ENCODE measurements at regions not wholly inside any gene's neighbourhood (a gene's known extent, or its start where the extent isn't known, plus 50 kb on each side); places are given as distances from the start of the nearest gene placed in this dataset.
"Not testable (repeated sequence)": the region's sequence is repeated elsewhere in the genome, so short reads cannot be mapped to it uniquely, and the experiment has no call there.

GRCh38 chr1:115453666-115454065 is 115.6 kb upstream of the NGF start:
- no peak for DNase-seq (ENCODE audit: low read depth)

- DNase-seq (ENCODE audit: low read depth), result no peak
These were observed 114.7 kb upstream of the NGF start for GRCh38 chr1:115452600-115453329.

GRCh38 chr1:115450501-115451040 is 112.5 kb upstream of the NGF start:
- no peak for DNase-seq (ENCODE audit: low read depth)

- no peak for DNase-seq (ENCODE audit: low read depth)
These were observed 110.4 kb upstream of the NGF start for GRCh38 chr1:115448282-115449044.

GRCh38 chr1:115447672-115448071 is 109.6 kb upstream of the NGF start:
- no peak for DNase-seq (ENCODE audit: low read depth)

GRCh38 chr1:115445090-115445489 is 107.0 kb upstream of the NGF start:
- DNase-seq (ENCODE audit: low read depth), result no peak

- DNase-seq (ENCODE audit: low read depth), result no peak
These were observed 102.7 kb upstream of the NGF start for GRCh38 chr1:115440733-115441132.

GRCh38 chr1:115439520-115439919 is 101.5 kb upstream of the NGF start:
- not testable (repeated sequence) for DNase-seq (ENCODE audit: low read depth)

- DNase-seq (ENCODE audit: low read depth), result no peak
These were observed 99.1 kb upstream of the NGF start for GRCh38 chr1:115437196-115437595.

GRCh38 chr1:115436596-115436995 is 98.5 kb upstream of the NGF start:
- no peak for DNase-seq (ENCODE audit: low read depth)

- no peak for DNase-seq (ENCODE audit: low read depth)
These were observed 95.4 kb upstream of the NGF start for GRCh38 chr1:115433483-115433882.

GRCh38 chr1:115432061-115432460 is 94.0 kb upstream of the NGF start:
- no peak for DNase-seq (ENCODE audit: low read depth)

- DNase-seq (ENCODE audit: low read depth), result no peak
These were observed 92.6 kb upstream of the NGF start for GRCh38 chr1:115430441-115431158.

GRCh38 chr1:115429884-115430283 is 91.8 kb upstream of the NGF start:
- no peak for DNase-seq (ENCODE audit: low read depth)

- no peak for DNase-seq (ENCODE audit: low read depth)
These were observed 91.2 kb upstream of the NGF start for GRCh38 chr1:115429241-115429640.

- no peak for DNase-seq (ENCODE audit: low read depth)
These were observed 90.6 kb upstream of the NGF start for GRCh38 chr1:115428676-115429075.

GRCh38 chr1:115428256-115428655 is 90.2 kb upstream of the NGF start:
- DNase-seq (ENCODE audit: low read depth), result no peak

- DNase-seq (ENCODE audit: low read depth), result no peak
These were observed 88.9 kb upstream of the NGF start for GRCh38 chr1:115426956-115427355.

- no peak for DNase-seq (ENCODE audit: low read depth)
These were observed 88.3 kb upstream of the NGF start for GRCh38 chr1:115426231-115426771.

- DNase-seq (ENCODE audit: low read depth), result no peak
These were observed 87.4 kb upstream of the NGF start for GRCh38 chr1:115425442-115425841.

- DNase-seq (ENCODE audit: low read depth), result no peak
These were observed 85.7 kb upstream of the NGF start for GRCh38 chr1:115423776-115424175.

- no peak for DNase-seq (ENCODE audit: low read depth)
These were observed 81.5 kb upstream of the NGF start for GRCh38 chr1:115419571-115419970.
